Thymus (tissue), 11 donors: ENCODE measurements at regions not wholly inside any gene's neighbourhood (a gene's known extent, or its start where the extent isn't known, plus 50 kb on each side); places are given as distances from the start of the nearest gene placed in this dataset.
A peak's percentile ranks its signal among the peaks of the same experiment; 100 is the strongest.
"Not testable (repeated sequence)": the region's sequence is repeated elsewhere in the genome, so short reads cannot be mapped to it uniquely, and the experiment has no call there.

ENCODE experiments used
- DNase-seq, 9 donors: peaks; one replicate each; pipeline ENCODE4 v3.0.0-alpha.2; 2013; ENCODE audit warnings: low spot score in 9 of 9, low read depth in 6 of 9, missing footprints in 1 of 9
- H3K27ac ChIP-seq, 2 donors: one replicate each; pipeline ENCODE4 v1.5.1; 2013; ENCODE audit warnings: control low read depth in 1 of 2, low read depth in 1 of 2, low read length in 1 of 2, mild to moderate bottlenecking in 1 of 2, moderate library complexity in 1 of 2
- H3K27me3 ChIP-seq, 2 donors: one replicate each; pipeline ENCODE4 v1.5.1; 2013; ENCODE audit warnings: low read length in 1 of 2; ENCODE audit not compliant: control insufficient read depth in 2 of 2, insufficient read depth in 1 of 2
- H3K36me3 ChIP-seq, 2 donors: one replicate each; pipeline ENCODE4 v1.5.1; 2013; ENCODE audit warnings: low read length in 1 of 2, mild to moderate bottlenecking in 1 of 2, moderate library complexity in 1 of 2; ENCODE audit not compliant: control insufficient read depth in 2 of 2, insufficient read depth in 2 of 2
- H3K4me1 ChIP-seq, 2 donors: one replicate each; pipeline ENCODE4 v1.5.1; 2013; ENCODE audit warnings: low read length in 2 of 2; ENCODE audit not compliant: control insufficient read depth in 2 of 2, insufficient read depth in 2 of 2
- H3K4me3 ChIP-seq, 2 donors: one replicate each; pipeline ENCODE4 v1.5.1; 2013; ENCODE audit warnings: low read length in 2 of 2, control low read depth in 1 of 2, mild to moderate bottlenecking in 1 of 2
- H3K9me3 ChIP-seq, 2 donors: one replicate each; pipeline ENCODE4 v1.5.1; 2013; ENCODE audit warnings: low read length in 1 of 2, mild to moderate bottlenecking in 1 of 2; ENCODE audit not compliant: control insufficient read depth in 2 of 2, insufficient read depth in 1 of 2
- WGBS: extraction: QIAGEN DNeasy Blood & Tissue Kit; methylation state at CpG from one replicate; pipeline ENCODE4 v1.1.7; 2013; 5-methylcytosine and 5-hydroxymethylcytosine counted together
- donor health status: healthy.

DNA sequence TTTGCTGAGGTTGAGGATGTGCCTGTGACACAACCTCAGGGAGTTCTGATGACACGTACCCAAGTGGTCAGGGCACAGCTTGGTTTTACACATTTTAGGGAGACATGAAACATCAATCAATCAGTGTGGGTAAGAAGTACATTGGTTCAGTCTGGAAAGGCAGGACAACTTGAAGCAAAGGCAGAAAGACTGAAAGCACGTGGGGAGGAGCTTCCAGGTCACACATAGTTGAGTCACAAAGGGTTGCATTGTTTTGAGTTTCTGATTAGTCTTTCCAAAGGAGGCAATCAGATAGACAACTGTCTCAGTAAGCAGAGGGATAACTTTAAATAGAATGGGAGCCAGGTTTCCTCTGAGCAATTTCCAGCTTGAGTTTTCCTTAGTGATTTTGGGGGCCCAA is 1910.0 kb upstream of the AGA start:
- WGBS: 82% methylated on average over 2 of the region's 2 CpGs
- Histone ChIP-seq H3K27me3 (no peaks in the 10 kb centered on the region), H3K9me3 (no peaks in the 10 kb centered on the region), H3K27ac (no peak overlapping the region), H3K4me3 (no peak overlapping the region), H3K4me1 (no peaks in the 10 kb centered on the region), H3K36me3 (no peaks in the 10 kb centered on the region)
- DNase-seq: no peak

- WGBS: 31% methylated on average over 3 of the region's 3 CpGs
- H3K27ac ChIP-seq: no peak overlapping the region
- H3K36me3 ChIP-seq: no peaks in the 10 kb centered on the region
- H3K4me3 ChIP-seq: no peak overlapping the region
- DNase-seq: no peak
- no peaks in the 10 kb centered on the region for H3K9me3 ChIP-seq
- no peaks in the 10 kb centered on the region for H3K4me1 ChIP-seq
- no peaks in the 10 kb centered on the region for H3K27me3 ChIP-seq
These were observed 1911.5 kb upstream of the AGA start for GRCh38 chr4:179353786-179354185.

DNA sequence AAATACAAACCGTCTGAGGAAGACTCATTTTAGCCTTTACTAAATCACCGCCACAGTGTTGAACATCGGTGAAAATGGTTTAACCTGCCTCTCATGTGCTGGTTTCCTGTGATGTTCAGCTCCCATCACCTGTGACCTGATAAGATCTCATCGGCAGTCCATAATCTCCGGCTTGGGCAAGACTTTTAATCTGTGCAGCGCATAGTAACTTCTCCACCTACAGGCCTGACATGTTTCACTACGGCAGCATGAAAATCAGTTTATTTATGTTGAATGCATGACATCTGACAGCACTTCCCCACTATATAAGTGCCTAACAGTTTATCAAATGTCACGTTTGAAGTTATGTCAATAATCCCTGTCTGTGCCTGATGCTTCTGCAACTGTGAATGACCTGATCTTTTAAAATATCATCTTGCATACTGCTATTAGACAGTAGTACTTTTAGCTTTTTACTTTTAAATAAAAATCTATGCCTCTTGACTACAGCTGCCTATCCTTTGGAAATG is 1919.8 kb upstream of the AGA start:
- Histone ChIP-seq H3K27ac (no peak overlapping the region), H3K4me3 (no peak overlapping the region), H3K36me3 (no peaks in the 10 kb centered on the region), H3K9me3 (peaks cover 0 to 3% of the 10 kb centered on the region in 2 donors), H3K27me3 (no peaks in the 10 kb centered on the region), H3K4me1 (no peaks in the 10 kb centered on the region)
- WGBS: 75% methylated on average over 8 of the region's 8 CpGs
- DNase-seq: no peak

GRCh38 chr4:179365932-179366331 is 1923.7 kb upstream of the AGA start:
- not testable (repeated sequence) for H3K4me3 ChIP-seq, H3K9me3 ChIP-seq, DNase-seq, H3K36me3 ChIP-seq, H3K4me1 ChIP-seq, H3K27me3 ChIP-seq, H3K27ac ChIP-seq
- 96% methylated on average over 3 of the region's 3 CpGs for WGBS

GRCh38 chr4:179372242-179372641 is 1930.0 kb upstream of the AGA start:
- Histone ChIP-seq H3K27me3 (no peaks in the 10 kb centered on the region), H3K27ac (no peak overlapping the region), H3K9me3 (no peaks in the 10 kb centered on the region), H3K4me3 (no peak overlapping the region), H3K4me1 (no peaks in the 10 kb centered on the region), H3K36me3 (no peaks in the 10 kb centered on the region)
- WGBS: 88% methylated on average over 1 of the region's 1 CpG
- no peak for DNase-seq

DNA sequence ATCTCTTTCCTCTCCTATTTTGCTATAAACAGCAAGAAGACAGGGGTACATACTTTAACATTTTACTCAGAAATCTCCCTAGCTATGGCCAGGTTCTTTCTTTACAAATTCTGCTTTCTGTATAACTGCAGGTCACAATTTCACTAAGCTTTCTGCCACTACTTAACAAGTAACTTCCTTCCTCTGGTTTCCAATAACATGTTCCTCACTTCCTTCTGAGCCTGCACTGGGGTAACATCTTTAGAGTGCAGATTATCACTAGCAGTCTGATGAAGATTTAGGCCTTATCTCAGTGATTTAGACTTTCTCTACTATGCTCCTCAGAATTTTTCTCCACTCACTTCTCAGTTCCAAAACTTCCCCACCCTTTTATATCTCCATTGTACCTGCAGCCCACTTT is 1930.5 kb upstream of the AGA start:
- Histone ChIP-seq H3K36me3 (no peaks in the 10 kb centered on the region), H3K27ac (no peak overlapping the region), H3K4me3 (no peak overlapping the region), H3K9me3 (no peaks in the 10 kb centered on the region), H3K27me3 (no peaks in the 10 kb centered on the region), H3K4me1 (no peaks in the 10 kb centered on the region)
- DNase-seq: no peak

DNA sequence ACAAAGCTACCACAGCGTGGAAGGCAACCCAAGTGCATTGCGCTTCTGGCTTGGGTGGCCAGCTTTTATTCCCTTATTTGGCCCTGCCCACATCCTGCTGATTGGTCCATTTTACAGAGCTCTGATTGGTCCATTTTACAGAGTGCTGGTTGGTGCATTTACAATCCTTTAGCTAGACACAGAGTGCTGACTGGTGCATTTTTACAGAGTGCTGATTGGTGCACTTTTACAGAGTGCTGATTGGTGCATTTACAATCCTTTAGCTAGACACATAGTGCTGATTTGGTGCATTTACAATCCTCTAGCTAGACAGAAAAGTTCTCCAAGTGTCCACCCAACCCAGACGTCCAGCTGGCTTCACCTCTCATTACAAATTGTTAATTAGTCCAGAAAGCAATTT is 1936.6 kb upstream of the AGA start:
- H3K27me3 ChIP-seq, H3K4me1 ChIP-seq, H3K9me3 ChIP-seq, DNase-seq, H3K4me3 ChIP-seq, H3K27ac ChIP-seq, H3K36me3 ChIP-seq: not testable (repeated sequence)
- 93% methylated on average over 3 of the region's 3 CpGs for WGBS

DNA sequence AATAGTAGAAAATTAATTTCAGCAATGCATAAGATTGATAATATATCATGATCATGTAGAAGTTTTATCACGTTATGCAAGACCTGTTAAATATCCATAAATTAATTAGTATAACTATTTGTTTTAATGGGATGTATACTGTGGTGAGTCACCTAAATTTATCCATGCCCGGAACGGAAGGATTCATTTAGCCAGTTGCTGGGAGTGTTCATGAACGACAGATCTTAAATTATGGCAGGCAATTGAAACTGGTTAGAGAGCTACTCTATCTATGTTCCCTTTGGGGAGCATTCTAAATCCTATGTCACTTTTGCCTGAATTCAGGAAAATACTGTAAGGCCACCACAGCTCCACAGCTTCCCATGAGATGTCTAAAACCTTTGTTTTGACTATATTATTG is 1950.5 kb upstream of the AGA start:
- no peak overlapping the region for H3K4me3 ChIP-seq
- no peaks in the 10 kb centered on the region for H3K9me3 ChIP-seq
- H3K4me1 ChIP-seq: no peaks in the 10 kb centered on the region
- no peaks in the 10 kb centered on the region for H3K27me3 ChIP-seq
- DNase-seq: no peak
- no peaks in the 10 kb centered on the region for H3K36me3 ChIP-seq
- 96% methylated on average over 4 of the region's 4 CpGs for WGBS
- H3K27ac ChIP-seq: no peak overlapping the region

DNA sequence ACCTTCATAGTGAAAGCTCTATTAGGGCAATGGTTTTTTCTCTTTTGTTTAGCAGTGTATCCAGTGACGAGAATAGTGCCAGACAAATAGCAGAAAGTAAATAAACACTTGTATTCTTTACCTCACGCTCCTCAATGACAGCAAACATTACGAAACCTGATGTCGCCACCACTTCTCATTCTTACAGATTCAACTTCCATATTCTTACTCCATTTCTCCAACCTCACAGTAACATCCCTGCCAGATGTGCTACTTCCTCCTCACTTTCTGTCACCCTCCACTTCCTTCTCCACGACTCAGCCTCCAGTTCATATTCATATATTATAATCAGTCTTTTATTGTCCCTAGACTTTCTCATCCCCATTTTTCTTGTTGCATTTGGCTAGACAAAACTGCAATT is 1956.2 kb upstream of the AGA start:
- H3K27me3 ChIP-seq: no peaks in the 10 kb centered on the region
- WGBS: 84% methylated on average over 5 of the region's 5 CpGs
- H3K36me3 ChIP-seq: no peaks in the 10 kb centered on the region
- peak in 1 of 9 donors; percentile 5 for DNase-seq
- no peak overlapping the region for H3K4me3 ChIP-seq
- H3K9me3 ChIP-seq: no peaks in the 10 kb centered on the region
- no peak overlapping the region for H3K27ac ChIP-seq
- no peaks in the 10 kb centered on the region for H3K4me1 ChIP-seq
